ENCODE measurements at regions not wholly inside any gene's neighbourhood (a gene's known extent, or its start where the extent isn't known, plus 50 kb on each side); places are given as distances from the start of the nearest gene placed in this dataset.

DNA sequence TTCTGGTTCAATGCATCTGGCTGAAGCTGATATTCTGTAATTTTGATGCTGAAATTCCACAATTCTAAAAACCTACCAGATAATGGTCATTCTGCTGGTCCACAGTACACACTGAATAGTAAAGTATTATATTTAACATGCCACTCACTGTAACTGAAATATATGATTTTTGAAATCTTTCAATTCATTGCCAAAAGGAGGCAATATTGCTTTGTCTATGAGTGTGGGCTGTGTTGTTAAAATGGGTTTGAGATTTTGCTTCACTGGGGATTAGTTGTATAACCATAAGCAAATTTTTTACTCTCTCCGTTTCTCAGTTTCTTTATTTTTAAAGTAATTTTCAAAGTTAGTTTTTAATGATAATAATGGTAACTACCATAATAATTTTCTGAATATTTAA, 1404.1 kb upstream of the IGFBP7 start:
- no peaks in the 10 kb centered on the region for H3K9me1 ChIP-seq (replicated peaks; ENCODE audit: control insufficient read depth, extremely low read depth, insufficient read depth, low read length)
- H3K4me3 ChIP-seq (replicated peaks in 1 of 3; ENCODE audit: insufficient read depth in 1 of 3, low read depth in 1 of 3, low read length in 3 of 3), result no peak overlapping the region
- POLR2A ChIA-PET, result no interaction called here
- dilution Hi-C loops (cut with MboI; ENCODE audit: extremely low pct_ligation_motif_present, low sequenced_read_pairs) (no loop called here), intact Hi-C loops (cut with micrococcal nuclease) (no loop called here)
- no peak overlapping the region for H3K9ac ChIP-seq (replicated peaks; ENCODE audit: extremely low read depth, insufficient read depth, low read length)
- H2AFZ ChIP-seq (ENCODE audit: low read depth, low read length), result no peak overlapping the region
- no peaks in the 10 kb centered on the region for H3K27me3 ChIP-seq (ENCODE audit: control insufficient read depth in 2 of 2, insufficient read depth in 2 of 2, low read length in 2 of 2)
- TF ChIP-seq GATA2 (IDR thresholded peaks at IDR 0.05; ENCODE audit: insufficient read depth, insufficient read length, low read depth, low read length) (no peak), POLR2A (IDR thresholded peaks at IDR 0.05; ENCODE audit: low read depth, low read length) (no peak), EZH2 (IDR thresholded peaks at IDR 0.05; ENCODE audit: borderline replicate concordance, low read depth, low read length, severe bottlenecking) (no peak), MYC (IDR thresholded peaks at IDR 0.05; ENCODE audit: low read depth, low read length) (no peak), POLR2AphosphoS5 (IDR thresholded peaks at IDR 0.05; ENCODE audit: insufficient read depth, low read depth, low read length) (no peak), FOS (IDR thresholded peaks at IDR 0.05; ENCODE audit: borderline replicate concordance, insufficient read depth, low read length) (no peak), JUN (IDR thresholded peaks at IDR 0.05; ENCODE audit: borderline replicate concordance, insufficient read depth, insufficient read length, low read depth) (no peak)
- TF ChIP-seq, protein P1, sequence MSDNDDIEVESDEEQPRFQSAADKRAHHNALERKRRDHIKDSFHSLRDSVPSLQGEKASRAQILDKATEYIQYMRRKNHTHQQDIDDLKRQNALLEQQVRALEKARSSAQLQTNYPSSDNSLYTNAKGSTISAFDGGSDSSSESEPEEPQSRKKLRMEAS (IDR thresholded peaks at IDR 0.05; ENCODE audit: insufficient read depth, insufficient read length), result no peak
- TF ChIP-seq, protein P2, sequence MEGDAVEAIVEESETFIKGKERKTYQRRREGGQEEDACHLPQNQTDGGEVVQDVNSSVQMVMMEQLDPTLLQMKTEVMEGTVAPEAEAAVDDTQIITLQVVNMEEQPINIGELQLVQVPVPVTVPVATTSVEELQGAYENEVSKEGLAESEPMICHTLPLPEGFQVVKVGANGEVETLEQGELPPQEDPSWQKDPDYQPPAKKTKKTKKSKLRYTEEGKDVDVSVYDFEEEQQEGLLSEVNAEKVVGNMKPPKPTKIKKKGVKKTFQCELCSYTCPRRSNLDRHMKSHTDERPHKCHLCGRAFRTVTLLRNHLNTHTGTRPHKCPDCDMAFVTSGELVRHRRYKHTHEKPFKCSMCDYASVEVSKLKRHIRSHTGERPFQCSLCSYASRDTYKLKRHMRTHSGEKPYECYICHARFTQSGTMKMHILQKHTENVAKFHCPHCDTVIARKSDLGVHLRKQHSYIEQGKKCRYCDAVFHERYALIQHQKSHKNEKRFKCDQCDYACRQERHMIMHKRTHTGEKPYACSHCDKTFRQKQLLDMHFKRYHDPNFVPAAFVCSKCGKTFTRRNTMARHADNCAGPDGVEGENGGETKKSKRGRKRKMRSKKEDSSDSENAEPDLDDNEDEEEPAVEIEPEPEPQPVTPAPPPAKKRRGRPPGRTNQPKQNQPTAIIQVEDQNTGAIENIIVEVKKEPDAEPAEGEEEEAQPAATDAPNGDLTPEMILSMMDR (IDR thresholded peaks at IDR 0.05; ENCODE audit: extremely low read depth in 1 of 2, insufficient read depth in 1 of 2, low read depth in 1 of 2, low read length in 2 of 2), result no peak
- H3K9me3 ChIP-seq (replicated peaks; ENCODE audit: control insufficient read depth, insufficient read depth, low read length), result peaks cover 3% of the 10 kb centered on the region
- H3K36me3 ChIP-seq (ENCODE audit: control insufficient read depth in 2 of 2, extremely low read depth in 1 of 2, insufficient read depth in 2 of 2, low read length in 2 of 2), result no peaks in the 10 kb centered on the region
- no peaks in the 10 kb centered on the region for H3K4me1 ChIP-seq (ENCODE audit: control insufficient read depth, extremely low read depth, insufficient read depth, low read length)
- no peak overlapping the region for H3K4me2 ChIP-seq (ENCODE audit: insufficient read depth, low read length)
- H3K79me2 ChIP-seq (ENCODE audit: control insufficient read depth, insufficient read depth, low read length), result no peaks in the 10 kb centered on the region
- BruUV-seq (replicated peaks), result no TSS peak
- FAIRE-seq (no peak), DNase-seq (ENCODE audit: low read depth, low spot score) (no peak)
- CTCF ChIA-PET, result no interaction called here
- H4K20me1 ChIP-seq (replicated peaks; ENCODE audit: control insufficient read depth, extremely low read depth, insufficient read depth, low read length), result no peaks in the 10 kb centered on the region
- H3K27ac ChIP-seq (ENCODE audit: insufficient read depth, low read depth, low read length), result no peak overlapping the region

All from endothelial cell of umbilical vein (primary cell).